Gastrocnemius medialis (tissue), 4 donors: ENCODE measurements at regions not wholly inside any gene's neighbourhood (a gene's known extent, or its start where the extent isn't known, plus 50 kb on each side); places are given as distances from the start of the nearest gene placed in this dataset.

Source experiments
- CTCF ChIP-seq, 5 experiments: fragments of 450-650 bp in 3 of 5; fragments of 200-600 bp in 2 of 5; sonication (generic) in 2 of 5; IDR thresholded peaks in 4 of 5; conservative IDR thresholded peaks in 1 of 5; 1 replicate in 4 of 5; 2 replicates in 1 of 5; pipeline ENCODE4 v1.5.1; 2016 to 2019; ENCODE audit warnings: antibody characterized with exemption in 5 of 5, mild to moderate bottlenecking in 3 of 5, moderate library complexity in 3 of 5
- POLR2A ChIP-seq, 2 donors: fragments of 450-650 bp; IDR thresholded peaks; one replicate each; pipeline ENCODE4 v1.6.1; 2017; ENCODE audit warnings: antibody characterized with exemption in 2 of 2, mild to moderate bottlenecking in 2 of 2, moderate library complexity in 2 of 2

GRCh38 chr4:138455097-138455496, 212.9 kb upstream of the SLC7A11 start:
- no peak for TF ChIP-seq CTCF (IDR thresholded peaks at IDR 0.05 in 4 of 5, conservative IDR thresholded peaks at IDR 0.05 in 1 of 5)
- no peak for TF ChIP-seq POLR2A (IDR thresholded peaks at IDR 0.05)
